ENCODE measurements at regions not wholly inside any gene's neighbourhood (a gene's known extent, or its start where the extent isn't known, plus 50 kb on each side); places are given as distances from the start of the nearest gene placed in this dataset.
"Not testable (repeated sequence)": the region's sequence is repeated elsewhere in the genome, so short reads cannot be mapped to it uniquely, and the experiment has no call there.

DNA sequence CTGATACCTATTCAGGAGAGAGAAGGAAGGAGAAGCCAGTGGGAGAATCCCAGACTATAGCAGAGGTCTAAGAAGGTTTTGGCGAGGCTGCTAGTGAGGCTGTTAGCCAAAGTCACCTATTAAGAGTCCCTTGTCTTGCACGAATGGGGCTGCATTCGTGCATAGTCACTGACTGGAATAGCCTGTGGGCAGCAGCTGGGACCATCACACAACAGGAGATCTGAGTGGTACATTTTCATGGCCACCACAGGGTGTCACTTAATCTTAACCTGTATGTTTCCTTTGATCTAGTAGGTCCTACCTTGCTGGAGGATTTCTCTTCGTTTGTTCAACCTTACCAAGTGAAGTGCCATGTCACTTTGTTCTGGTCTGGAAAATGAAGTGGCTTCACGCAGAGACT is 319.9 kb downstream of the BMPER start:
- TF ChIP-seq POU2F2 (IDR thresholded peaks at IDR 0.05; ENCODE audit: low read depth, low read length): no peak
- TF ChIP-seq PAX5 (IDR thresholded peaks at IDR 0.05; ENCODE audit: insufficient read depth, low read length, severe bottlenecking): no peak
- no peak for TF ChIP-seq SPI1 (IDR thresholded peaks at IDR 0.05; ENCODE audit: low read depth, low read length)
- TF ChIP-seq TAF1 (IDR thresholded peaks at IDR 0.05; ENCODE audit: low read depth, low read length): no peak
- no peak for TF ChIP-seq POLR2A (IDR thresholded peaks at IDR 0.05; ENCODE audit: low read depth, low read length)
- no peak for TF ChIP-seq POLR2AphosphoS5 (IDR thresholded peaks at IDR 0.05; ENCODE audit: low read depth, low read length)
- DNase-seq (ENCODE audit: insufficient read length, low spot score) (no peak), FAIRE-seq (no peak)

DNA sequence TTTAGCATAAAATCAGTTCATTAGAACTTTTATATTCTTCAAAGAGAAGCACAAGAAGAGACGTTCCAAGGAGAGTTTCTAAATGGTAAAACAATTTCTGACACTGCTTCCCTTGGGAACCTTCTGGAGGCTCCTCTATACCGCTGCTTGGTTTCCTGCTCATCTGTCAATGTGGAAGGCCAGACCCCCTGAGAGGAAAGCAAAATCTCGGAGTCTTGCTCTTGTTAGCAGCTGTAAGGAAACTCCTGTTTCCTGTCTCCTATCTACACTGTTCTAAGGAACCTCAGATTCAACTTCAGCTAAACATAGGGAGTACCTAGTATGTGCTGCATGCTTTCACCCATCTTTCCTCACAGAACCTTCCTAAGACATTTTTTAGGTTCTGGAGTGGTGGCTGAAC is 322.2 kb downstream of the BMPER start:
- DNase-seq (ENCODE audit: insufficient read length, low spot score) (no peak), FAIRE-seq (no peak)
- no peak for TF ChIP-seq TAF1 (IDR thresholded peaks at IDR 0.05; ENCODE audit: low read depth, low read length)
- no peak for TF ChIP-seq PAX5 (IDR thresholded peaks at IDR 0.05; ENCODE audit: insufficient read depth, low read length, severe bottlenecking)
- no peak for TF ChIP-seq POLR2AphosphoS5 (IDR thresholded peaks at IDR 0.05; ENCODE audit: low read depth, low read length)
- TF ChIP-seq POU2F2 (IDR thresholded peaks at IDR 0.05; ENCODE audit: low read depth, low read length): no peak
- TF ChIP-seq POLR2A (IDR thresholded peaks at IDR 0.05; ENCODE audit: low read depth, low read length): no peak
- no peak for TF ChIP-seq SPI1 (IDR thresholded peaks at IDR 0.05; ENCODE audit: low read depth, low read length)

GRCh38 chr7:34235101-34235500 is 329.8 kb downstream of the BMPER start:
- not testable (repeated sequence) for DNase-seq (ENCODE audit: insufficient read length, low spot score); FAIRE-seq

- TF ChIP-seq POLR2A (IDR thresholded peaks at IDR 0.05; ENCODE audit: low read depth, low read length) (no peak), POU2F2 (IDR thresholded peaks at IDR 0.05; ENCODE audit: low read depth, low read length) (no peak), SPI1 (IDR thresholded peaks at IDR 0.05; ENCODE audit: low read depth, low read length) (no peak), TAF1 (IDR thresholded peaks at IDR 0.05; ENCODE audit: low read depth, low read length) (no peak), PAX5 (IDR thresholded peaks at IDR 0.05; ENCODE audit: insufficient read depth, low read length, severe bottlenecking) (no peak), POLR2AphosphoS5 (IDR thresholded peaks at IDR 0.05; ENCODE audit: low read depth, low read length) (no peak)
- FAIRE-seq (no peak), DNase-seq (ENCODE audit: insufficient read length, low spot score) (no peak)
These were observed 330.7 kb downstream of the BMPER start for GRCh38 chr7:34236057-34236456.

DNA sequence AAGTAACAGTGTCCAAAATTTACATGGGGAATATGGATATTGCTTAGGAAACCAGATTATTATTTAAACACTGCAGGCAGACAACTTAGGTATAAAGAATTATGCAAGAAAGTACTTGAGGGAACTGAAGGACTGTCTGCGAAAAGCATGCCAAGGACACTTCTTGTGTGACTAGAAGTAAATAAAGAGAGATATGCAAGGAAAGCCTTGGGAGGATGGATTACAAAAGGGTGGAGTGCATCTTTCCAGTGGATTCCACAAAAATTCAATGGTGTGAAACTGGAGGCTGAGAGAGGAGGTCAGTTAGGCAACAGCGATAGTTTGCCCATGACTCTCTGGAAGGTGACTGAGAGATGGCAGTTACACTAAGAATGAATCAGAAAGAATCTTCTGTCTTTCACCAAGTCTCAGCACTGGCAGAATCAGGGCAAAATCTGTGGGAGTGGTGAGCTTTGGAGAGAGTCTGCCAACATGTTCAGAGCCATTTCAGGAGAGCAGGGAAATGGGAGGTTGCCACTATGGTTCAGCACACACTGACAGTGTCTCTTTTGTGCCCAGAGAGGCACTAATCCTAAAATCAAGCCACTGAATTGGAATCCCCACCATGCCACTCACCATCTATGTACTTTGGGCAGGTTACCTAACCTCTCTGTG is 331.6 kb downstream of the BMPER start:
- FAIRE-seq: no peak

GRCh38 chr7:34237493-34237849 is 332.1 kb downstream of the BMPER start:
- TF ChIP-seq PAX5 (IDR thresholded peaks at IDR 0.05; ENCODE audit: insufficient read depth, low read length, severe bottlenecking) (no peak), POLR2A (IDR thresholded peaks at IDR 0.05; ENCODE audit: low read depth, low read length) (no peak), SPI1 (IDR thresholded peaks at IDR 0.05; ENCODE audit: low read depth, low read length) (no peak), POU2F2 (IDR thresholded peaks at IDR 0.05; ENCODE audit: low read depth, low read length) (no peak), POLR2AphosphoS5 (IDR thresholded peaks at IDR 0.05; ENCODE audit: low read depth, low read length) (no peak), TAF1 (IDR thresholded peaks at IDR 0.05; ENCODE audit: low read depth, low read length) (no peak)
- no peak for DNase-seq (ENCODE audit: insufficient read length, low spot score)
- FAIRE-seq: no peak

More for the DNA sequence above, 331.6 kb downstream of the BMPER start:
- TF ChIP-seq TAF1 (IDR thresholded peaks at IDR 0.05; ENCODE audit: low read depth, low read length): no peak
- TF ChIP-seq POU2F2 (IDR thresholded peaks at IDR 0.05; ENCODE audit: low read depth, low read length): no peak
- no peak for TF ChIP-seq PAX5 (IDR thresholded peaks at IDR 0.05; ENCODE audit: insufficient read depth, low read length, severe bottlenecking)
- TF ChIP-seq SPI1 (IDR thresholded peaks at IDR 0.05; ENCODE audit: low read depth, low read length): no peak
- DNase-seq (ENCODE audit: insufficient read length, low spot score): no peak

DNA sequence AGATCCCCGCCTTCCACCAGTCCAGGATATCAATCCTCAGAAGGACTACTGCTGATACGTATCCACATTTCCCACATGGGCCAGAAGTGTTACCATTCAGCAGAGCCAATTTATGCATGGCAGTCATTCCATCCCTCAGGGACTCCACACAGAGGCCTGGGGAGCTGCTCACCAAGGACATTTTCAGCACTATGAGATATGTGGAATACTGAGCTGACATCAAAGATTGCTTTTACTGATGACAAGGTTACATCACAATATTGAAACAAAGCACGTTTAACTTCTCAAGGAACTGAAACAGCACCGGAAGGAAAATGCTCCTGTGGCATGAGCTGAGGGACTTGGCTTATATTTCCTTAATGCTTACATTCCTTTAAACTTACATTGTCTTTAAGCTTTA is 335.1 kb downstream of the BMPER start:
- DNase-seq (ENCODE audit: insufficient read length, low spot score) (no peak), FAIRE-seq (no peak)
- TF ChIP-seq POLR2A (IDR thresholded peaks at IDR 0.05; ENCODE audit: low read depth, low read length) (no peak), POLR2AphosphoS5 (IDR thresholded peaks at IDR 0.05; ENCODE audit: low read depth, low read length) (no peak), PAX5 (IDR thresholded peaks at IDR 0.05; ENCODE audit: insufficient read depth, low read length, severe bottlenecking) (no peak), SPI1 (IDR thresholded peaks at IDR 0.05; ENCODE audit: low read depth, low read length) (no peak), POU2F2 (IDR thresholded peaks at IDR 0.05; ENCODE audit: low read depth, low read length) (no peak), TAF1 (IDR thresholded peaks at IDR 0.05; ENCODE audit: low read depth, low read length) (no peak)

DNA sequence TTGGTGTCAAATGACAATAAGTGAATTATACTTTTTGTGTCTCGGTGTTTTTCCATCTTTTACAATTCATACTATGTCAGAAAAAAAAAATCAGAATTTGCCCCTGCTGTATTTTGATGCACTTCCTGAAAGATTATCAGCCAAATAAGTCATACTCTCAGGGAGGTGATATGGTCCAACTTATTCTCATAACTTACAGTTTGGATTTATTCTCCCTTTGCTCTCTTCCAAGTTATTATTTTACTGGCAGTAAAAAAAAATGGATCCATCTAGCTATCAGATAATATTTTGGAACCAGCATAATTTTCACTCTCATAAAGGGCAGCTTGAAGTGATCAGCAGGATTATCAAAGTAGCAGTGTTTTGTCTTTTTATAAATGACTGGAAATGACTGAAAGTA is 337.1 kb downstream of the BMPER start:
- DNase-seq (ENCODE audit: insufficient read length, low spot score): no peak
- TF ChIP-seq POU2F2 (IDR thresholded peaks at IDR 0.05; ENCODE audit: low read depth, low read length): no peak
- no peak for TF ChIP-seq TAF1 (IDR thresholded peaks at IDR 0.05; ENCODE audit: low read depth, low read length)
- no peak for TF ChIP-seq SPI1 (IDR thresholded peaks at IDR 0.05; ENCODE audit: low read depth, low read length)
- no peak for TF ChIP-seq POLR2A (IDR thresholded peaks at IDR 0.05; ENCODE audit: low read depth, low read length)
- TF ChIP-seq PAX5 (IDR thresholded peaks at IDR 0.05; ENCODE audit: insufficient read depth, low read length, severe bottlenecking): no peak
- no peak for TF ChIP-seq POLR2AphosphoS5 (IDR thresholded peaks at IDR 0.05; ENCODE audit: low read depth, low read length)
- no peak for FAIRE-seq

GRCh38 chr7:34245246-34245645 is 339.9 kb downstream of the BMPER start:
- FAIRE-seq (no peak), DNase-seq (ENCODE audit: insufficient read length, low spot score) (no peak)
- TF ChIP-seq SPI1 (IDR thresholded peaks at IDR 0.05; ENCODE audit: low read depth, low read length) (no peak), POU2F2 (IDR thresholded peaks at IDR 0.05; ENCODE audit: low read depth, low read length) (no peak), PAX5 (IDR thresholded peaks at IDR 0.05; ENCODE audit: insufficient read depth, low read length, severe bottlenecking) (no peak), POLR2AphosphoS5 (IDR thresholded peaks at IDR 0.05; ENCODE audit: low read depth, low read length) (no peak), TAF1 (IDR thresholded peaks at IDR 0.05; ENCODE audit: low read depth, low read length) (no peak), POLR2A (IDR thresholded peaks at IDR 0.05; ENCODE audit: low read depth, low read length) (no peak)

- TF ChIP-seq SPI1 (IDR thresholded peaks at IDR 0.05; ENCODE audit: low read depth, low read length) (no peak), POLR2AphosphoS5 (IDR thresholded peaks at IDR 0.05; ENCODE audit: low read depth, low read length) (no peak), PAX5 (IDR thresholded peaks at IDR 0.05; ENCODE audit: insufficient read depth, low read length, severe bottlenecking) (no peak), POLR2A (IDR thresholded peaks at IDR 0.05; ENCODE audit: low read depth, low read length) (no peak), POU2F2 (IDR thresholded peaks at IDR 0.05; ENCODE audit: low read depth, low read length) (no peak), TAF1 (IDR thresholded peaks at IDR 0.05; ENCODE audit: low read depth, low read length) (no peak)
- DNase-seq (ENCODE audit: insufficient read length, low spot score) (no peak), FAIRE-seq (no peak)
These were observed 342.1 kb downstream of the BMPER start for GRCh38 chr7:34247468-34247867.
